BJ (cell line): ENCODE measurements at regions not wholly inside any gene's neighbourhood (a gene's known extent, or its start where the extent isn't known, plus 50 kb on each side); places are given as distances from the start of the nearest gene placed in this dataset.

ENCODE experiments used
- CTCF ChIA-PET: fragments of 350-600 bp; formaldehyde crosslinking; extraction: SDS; loops from one replicate; lab custom pipeline; 2021; ENCODE audit warnings: antibody characterized with exemption, inconsistent platforms; lab: Yijun Ruan, JAX
- POLR2A ChIA-PET: fragments of 300-600 bp; sonication (Branson Sonifier 250); formaldehyde crosslinking; extraction: SDS; loops from one replicate; lab custom pipeline; 2021; ENCODE audit warnings: antibody characterized with exemption; lab: Charles Lee
- DNase-seq: peaks from one replicate; pipeline ENCODE4 v3.0.0-alpha.2; 2011; ENCODE audit warnings: low read depth
- H3K27me3 ChIP-seq: 2 replicates; pipeline ENCODE4 v1.6.0; 2011; ENCODE audit warnings: low read length; ENCODE audit not compliant: control insufficient read depth, insufficient read depth
- H3K36me3 ChIP-seq: 2 replicates; pipeline ENCODE4 v1.5.1; 2011; ENCODE audit warnings: low read length; ENCODE audit not compliant: control insufficient read depth, insufficient read depth
- H3K4me3 ChIP-seq: 2 replicates; pipeline ENCODE4 v1.5.1; 2011; ENCODE audit warnings: low read depth, mild to moderate bottlenecking, control low read depth, low read length
- TF ChIP-seq, protein P1 (sequence below): IDR thresholded peaks from 2 replicates; pipeline ENCODE4 v1.5.1; 2011; ENCODE audit warnings: low read depth, mild to moderate bottlenecking, control low read depth, inconsistent platforms, low read length, moderate library complexity; ENCODE audit not compliant: insufficient read depth

DNA sequence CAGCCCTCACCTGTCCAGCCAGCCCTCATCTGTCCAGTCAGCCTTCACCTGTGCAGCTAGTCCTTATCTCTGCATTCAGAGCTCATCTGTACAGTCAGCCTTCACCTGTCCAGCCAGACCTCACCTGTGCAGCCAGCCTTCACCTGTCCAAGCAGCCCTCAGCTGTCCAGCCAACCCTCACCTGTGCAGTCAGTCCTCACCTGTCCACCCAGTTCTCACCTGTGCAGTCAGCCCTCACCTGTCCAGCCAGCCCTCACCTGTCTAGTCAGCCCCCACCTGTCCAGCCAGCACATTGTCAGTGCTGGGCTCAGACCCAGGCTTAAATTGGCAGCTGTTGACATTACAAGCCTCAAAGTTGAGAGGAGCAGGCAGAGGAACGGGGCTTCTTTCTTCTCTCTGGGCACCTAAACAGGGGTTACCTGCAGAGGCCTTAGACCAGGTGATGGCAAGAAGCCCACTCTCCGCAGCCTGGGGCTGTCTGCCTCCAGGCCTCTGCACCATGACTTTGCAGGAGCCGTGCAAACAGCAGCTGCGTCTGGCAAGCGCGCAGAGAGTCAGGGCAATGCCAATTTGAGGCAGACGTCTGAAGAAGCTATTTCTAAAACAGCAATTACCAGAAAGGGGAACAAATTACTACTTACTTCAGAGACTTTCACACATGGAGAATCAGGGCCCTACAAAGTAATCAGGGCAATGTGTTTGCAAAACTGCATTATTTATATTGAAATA, 506.1 kb downstream of the NPHP4 start:
- TF ChIP-seq, protein P1, sequence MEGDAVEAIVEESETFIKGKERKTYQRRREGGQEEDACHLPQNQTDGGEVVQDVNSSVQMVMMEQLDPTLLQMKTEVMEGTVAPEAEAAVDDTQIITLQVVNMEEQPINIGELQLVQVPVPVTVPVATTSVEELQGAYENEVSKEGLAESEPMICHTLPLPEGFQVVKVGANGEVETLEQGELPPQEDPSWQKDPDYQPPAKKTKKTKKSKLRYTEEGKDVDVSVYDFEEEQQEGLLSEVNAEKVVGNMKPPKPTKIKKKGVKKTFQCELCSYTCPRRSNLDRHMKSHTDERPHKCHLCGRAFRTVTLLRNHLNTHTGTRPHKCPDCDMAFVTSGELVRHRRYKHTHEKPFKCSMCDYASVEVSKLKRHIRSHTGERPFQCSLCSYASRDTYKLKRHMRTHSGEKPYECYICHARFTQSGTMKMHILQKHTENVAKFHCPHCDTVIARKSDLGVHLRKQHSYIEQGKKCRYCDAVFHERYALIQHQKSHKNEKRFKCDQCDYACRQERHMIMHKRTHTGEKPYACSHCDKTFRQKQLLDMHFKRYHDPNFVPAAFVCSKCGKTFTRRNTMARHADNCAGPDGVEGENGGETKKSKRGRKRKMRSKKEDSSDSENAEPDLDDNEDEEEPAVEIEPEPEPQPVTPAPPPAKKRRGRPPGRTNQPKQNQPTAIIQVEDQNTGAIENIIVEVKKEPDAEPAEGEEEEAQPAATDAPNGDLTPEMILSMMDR, result no peak
- DNase-seq, result no peak
- POLR2A ChIA-PET, result no interaction called here
- H3K4me3 ChIP-seq, result no peak overlapping the region
- no peaks in the 10 kb centered on the region for H3K36me3 ChIP-seq
- CTCF ChIA-PET, result interaction anchor here (1.5 kb wide), 1 partner anchor 28 kb away, joined by 6 read pairs; no protein-coding TSS in a partner anchor
- H3K27me3 ChIP-seq, result no peaks in the 10 kb centered on the region

DNA sequence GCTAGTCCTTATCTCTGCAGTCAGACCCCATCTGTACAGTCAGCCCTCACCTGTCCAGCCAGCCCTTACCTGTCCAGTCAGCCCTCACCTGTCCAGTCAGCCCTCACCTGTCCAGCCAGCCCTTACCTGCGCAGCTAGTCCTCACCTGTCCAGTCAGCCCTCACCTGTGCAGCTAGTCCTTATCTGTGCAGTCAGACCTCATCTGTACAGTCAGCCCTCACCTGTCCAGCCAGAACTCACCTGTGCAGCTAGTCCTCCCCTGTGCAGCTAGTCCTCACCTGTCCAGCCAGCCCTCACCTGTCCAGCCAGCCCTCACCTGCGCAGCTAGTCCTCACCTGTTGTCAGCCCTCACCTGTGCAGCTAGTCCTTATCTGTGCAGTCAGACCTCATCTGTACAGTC, 506.8 kb downstream of the NPHP4 start:
- Histone ChIP-seq H3K4me3 (no peak overlapping the region), H3K27me3 (no peaks in the 10 kb centered on the region), H3K36me3 (no peaks in the 10 kb centered on the region)
- TF ChIP-seq, protein P1, result no peak
- POLR2A ChIA-PET, result no interaction called here
- no peak for DNase-seq
- CTCF ChIA-PET, result interaction anchor here (1.5 kb wide), 1 partner anchor 29 kb away, joined by 6 read pairs; no protein-coding TSS in a partner anchor

GRCh38 chr1:5484451-5485165, 507.6 kb downstream of the NPHP4 start:
- H3K36me3 ChIP-seq, result no peaks in the 10 kb centered on the region
- no peaks in the 10 kb centered on the region for H3K27me3 ChIP-seq
- no peak overlapping the region for H3K4me3 ChIP-seq
- no peak for DNase-seq
- TF ChIP-seq, protein P1, result no peak
- ChIA-PET POLR2A (no interaction called here), CTCF (interaction anchor here (0.5 to 1.5 kb wide), 2 partner anchors 30 to 148 kb away, joined by 3 to 6 read pairs; no protein-coding TSS in a partner anchor)

- Histone ChIP-seq H3K36me3 (no peaks in the 10 kb centered on the region), H3K27me3 (no peaks in the 10 kb centered on the region), H3K4me3 (no peak overlapping the region)
- DNase-seq, result no peak
- ChIA-PET CTCF (no interaction called here), POLR2A (no interaction called here)
- TF ChIP-seq, protein P1, result no peak
These were observed 510.3 kb downstream of the NPHP4 start for GRCh38 chr1:5481889-5482288.

DNA sequence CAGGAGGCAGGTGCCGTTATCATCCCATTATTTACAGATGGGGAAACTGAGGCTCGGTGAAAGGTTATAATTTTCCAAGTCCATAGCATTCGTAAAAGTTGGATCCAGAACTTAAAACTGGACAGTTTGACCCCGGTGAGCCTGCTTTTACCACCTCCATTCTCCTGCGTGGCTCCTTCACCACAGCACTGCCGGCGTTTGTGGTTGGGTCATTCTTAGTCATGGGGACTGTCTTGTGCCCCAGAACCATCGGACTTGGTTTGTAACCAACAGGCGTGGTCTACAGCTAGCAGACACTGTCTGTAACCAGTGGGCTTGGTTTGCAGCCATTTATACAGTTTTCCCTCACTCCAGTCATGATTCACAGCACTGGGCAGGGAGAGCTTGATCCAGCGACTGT, 511.3 kb downstream of the NPHP4 start:
- Histone ChIP-seq H3K36me3 (no peaks in the 10 kb centered on the region), H3K4me3 (no peak overlapping the region), H3K27me3 (no peaks in the 10 kb centered on the region)
- DNase-seq, result no peak
- POLR2A ChIA-PET, result no interaction called here
- CTCF ChIA-PET, result no interaction called here
- TF ChIP-seq, protein P1, result no peak
